Fibroblast of lung (primary cell): ENCODE measurements at regions not wholly inside any gene's neighbourhood (a gene's known extent, or its start where the extent isn't known, plus 50 kb on each side); places are given as distances from the start of the nearest gene placed in this dataset.

Source experiments
- DNase-seq, 2 donors: peaks; one replicate each; pipeline versions ENCODE4 v3.0.0 to v3.0.0-alpha.2; 2010; ENCODE audit warnings: low read depth in 2 of 2
- H2AFZ ChIP-seq: 2 replicates; pipeline ENCODE4 v1.5.1; 2012; ENCODE audit warnings: low read length, control low read depth, inconsistent platforms
- H3K27ac ChIP-seq: 2 replicates; pipeline ENCODE4 v1.5.1; 2011; ENCODE audit warnings: low read length, control low read depth; ENCODE audit not compliant: insufficient read depth
- H3K27me3 ChIP-seq: 2 replicates; pipeline ENCODE4 v1.5.1; 2011; ENCODE audit warnings: mild to moderate bottlenecking, low read length; ENCODE audit not compliant: control insufficient read depth, insufficient read depth
- H3K36me3 ChIP-seq: 2 replicates; pipeline ENCODE4 v1.5.1; 2011; ENCODE audit warnings: low read length; ENCODE audit not compliant: control insufficient read depth, insufficient read depth
- H3K4me1 ChIP-seq: 2 replicates; pipeline ENCODE4 v1.5.1; 2011; ENCODE audit warnings: low read length; ENCODE audit not compliant: control insufficient read depth, insufficient read depth; ENCODE audit errors: extremely low read depth
- H3K4me2 ChIP-seq: 2 replicates; pipeline ENCODE4 v1.5.1; 2011; ENCODE audit warnings: low read length, control low read depth; ENCODE audit not compliant: insufficient read depth; ENCODE audit errors: extremely low read depth
- H3K4me3 ChIP-seq, 4 experiments: fragments of 200-600 bp in 1 of 4; sonication (generic) in 1 of 4; replicated peaks in 1 of 4; 2 replicates each; pipeline ENCODE4 v1.5.1; 2011 to 2016; ENCODE audit warnings: low read length in 4 of 4, low read depth in 3 of 4, mild to moderate bottlenecking in 3 of 4, control low read depth in 2 of 4, inconsistent platforms in 1 of 4, mixed read lengths in 1 of 4; ENCODE audit not compliant: insufficient read depth in 1 of 4; ENCODE audit errors: control extremely low read depth in 1 of 4
- H3K79me2 ChIP-seq: 2 replicates; pipeline ENCODE4 v1.5.1; 2012; ENCODE audit warnings: mild to moderate bottlenecking, low read length, inconsistent platforms; ENCODE audit not compliant: control insufficient read depth, insufficient read depth
- H3K9ac ChIP-seq: 2 replicates; pipeline ENCODE4 v1.5.1; 2011; ENCODE audit warnings: mild to moderate bottlenecking, low read length, control low read depth; ENCODE audit not compliant: insufficient read depth
- H3K9me3 ChIP-seq: 2 replicates; pipeline ENCODE4 v1.5.1; 2012; ENCODE audit warnings: low read depth, low read length; ENCODE audit not compliant: control insufficient read depth, insufficient read depth
- H4K20me1 ChIP-seq: 2 replicates; pipeline ENCODE4 v1.5.1; 2011; ENCODE audit warnings: low read length; ENCODE audit not compliant: control insufficient read depth, insufficient read depth; ENCODE audit errors: extremely low read depth
- EZH2 ChIP-seq: IDR thresholded peaks from 2 replicates; pipeline ENCODE4 v1.5.1; 2012; ENCODE audit warnings: low read length, control low read depth, mild to moderate bottlenecking; ENCODE audit errors: missing control alignments
- TF ChIP-seq, protein P1 (sequence below), 2 donors: IDR thresholded peaks in 1 of 2; conservative IDR thresholded peaks in 1 of 2; 1 replicate in 1 of 2; 2 replicates in 1 of 2; pipeline ENCODE4 v1.5.1; 2011 to 2012; ENCODE audit warnings: low read length in 2 of 2, control low read depth in 1 of 2, inconsistent platforms in 1 of 2, low read depth in 1 of 2, mild to moderate bottlenecking in 1 of 2

DNA sequence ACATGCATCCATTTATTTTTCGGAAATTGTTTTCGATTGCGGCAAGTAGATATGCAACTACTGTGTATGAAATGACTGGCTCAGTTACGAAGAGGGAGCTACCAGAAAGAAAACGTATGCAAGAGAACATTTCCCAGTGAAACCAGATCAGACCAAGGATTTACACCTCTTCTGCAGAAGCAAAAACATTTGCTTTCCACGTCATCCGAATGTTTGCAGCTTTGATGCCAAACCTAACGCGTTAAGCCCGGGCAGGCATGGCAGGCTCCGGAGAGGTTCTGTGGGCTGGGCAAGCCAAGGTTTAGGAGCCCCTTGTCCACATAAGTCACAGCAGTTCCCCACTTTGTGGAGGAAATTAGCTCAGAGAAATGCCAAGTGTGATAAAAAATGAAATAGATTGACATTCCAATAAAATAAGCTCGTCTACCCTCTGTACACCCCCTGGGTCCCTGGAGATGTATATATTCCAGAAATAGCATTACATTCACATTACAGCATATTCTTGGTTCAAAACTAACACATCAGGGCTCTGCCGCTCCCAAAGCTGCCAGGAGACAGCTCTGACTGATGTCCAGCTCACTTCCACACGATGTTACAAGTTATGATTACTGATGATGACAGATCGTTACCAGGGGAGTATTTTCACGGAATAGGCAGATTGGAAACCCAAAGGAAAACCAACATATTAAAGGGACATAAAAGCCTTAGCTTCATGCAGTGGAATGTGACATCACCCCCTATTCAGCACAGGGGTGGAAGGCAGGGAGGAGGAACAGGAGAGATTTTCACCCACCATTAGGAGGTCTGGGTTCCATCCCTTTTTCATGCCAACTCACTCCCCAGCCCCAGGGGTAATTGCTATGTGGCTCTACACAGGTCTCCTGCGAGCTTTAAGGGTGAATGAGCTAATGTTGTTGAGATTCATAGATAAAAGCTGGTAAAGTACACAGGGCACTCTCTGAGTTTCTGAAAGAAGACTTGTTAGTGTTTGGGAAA is 81.5 kb downstream of the LYZL1 start:
- no peaks in the 10 kb centered on the region for H3K9me3 ChIP-seq
- H3K79me2 ChIP-seq, result no peaks in the 10 kb centered on the region
- no peak for DNase-seq
- H3K4me1 ChIP-seq, result no peaks in the 10 kb centered on the region
- TF ChIP-seq EZH2, result no peak
- TF ChIP-seq, protein P1, sequence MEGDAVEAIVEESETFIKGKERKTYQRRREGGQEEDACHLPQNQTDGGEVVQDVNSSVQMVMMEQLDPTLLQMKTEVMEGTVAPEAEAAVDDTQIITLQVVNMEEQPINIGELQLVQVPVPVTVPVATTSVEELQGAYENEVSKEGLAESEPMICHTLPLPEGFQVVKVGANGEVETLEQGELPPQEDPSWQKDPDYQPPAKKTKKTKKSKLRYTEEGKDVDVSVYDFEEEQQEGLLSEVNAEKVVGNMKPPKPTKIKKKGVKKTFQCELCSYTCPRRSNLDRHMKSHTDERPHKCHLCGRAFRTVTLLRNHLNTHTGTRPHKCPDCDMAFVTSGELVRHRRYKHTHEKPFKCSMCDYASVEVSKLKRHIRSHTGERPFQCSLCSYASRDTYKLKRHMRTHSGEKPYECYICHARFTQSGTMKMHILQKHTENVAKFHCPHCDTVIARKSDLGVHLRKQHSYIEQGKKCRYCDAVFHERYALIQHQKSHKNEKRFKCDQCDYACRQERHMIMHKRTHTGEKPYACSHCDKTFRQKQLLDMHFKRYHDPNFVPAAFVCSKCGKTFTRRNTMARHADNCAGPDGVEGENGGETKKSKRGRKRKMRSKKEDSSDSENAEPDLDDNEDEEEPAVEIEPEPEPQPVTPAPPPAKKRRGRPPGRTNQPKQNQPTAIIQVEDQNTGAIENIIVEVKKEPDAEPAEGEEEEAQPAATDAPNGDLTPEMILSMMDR (conservative IDR thresholded peaks at IDR 0.05 in 1 of 2, IDR thresholded peaks at IDR 0.05 in 1 of 2; ENCODE audit: low read depth in 1 of 2, low read length in 2 of 2), result no peak
- no peak overlapping the region for H3K4me3 ChIP-seq
- H3K27ac ChIP-seq, result no peak overlapping the region
- H4K20me1 ChIP-seq, result no peaks in the 10 kb centered on the region
- peaks cover 22% of the 10 kb centered on the region for H3K27me3 ChIP-seq
- no peak overlapping the region for H3K4me2 ChIP-seq
- H2AFZ ChIP-seq, result no peak overlapping the region
- H3K36me3 ChIP-seq, result no peaks in the 10 kb centered on the region
- no peak overlapping the region for H3K9ac ChIP-seq

DNA sequence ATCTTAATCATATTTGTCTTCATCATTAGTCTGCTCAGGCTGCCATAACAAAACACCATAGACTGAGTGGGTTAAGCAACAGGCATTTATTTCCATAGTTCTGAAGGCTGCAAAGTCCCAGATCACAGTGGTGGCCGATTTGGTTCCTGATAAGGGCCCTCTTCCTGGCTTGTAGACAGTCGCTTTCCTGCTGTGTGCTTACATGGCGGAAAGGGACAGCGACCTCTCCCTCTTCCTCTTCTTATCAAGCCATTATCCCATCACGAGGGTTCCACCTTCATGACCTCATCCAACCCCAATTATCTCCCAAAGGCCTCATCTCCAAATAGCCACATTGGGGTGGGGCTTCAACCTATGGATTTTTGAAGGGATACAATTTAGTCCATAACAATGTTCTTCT is 84.0 kb downstream of the LYZL1 start:
- Histone ChIP-seq H3K36me3 (no peaks in the 10 kb centered on the region), H4K20me1 (no peaks in the 10 kb centered on the region), H3K4me3 (no peak overlapping the region), H3K9ac (no peak overlapping the region), H3K27ac (no peak overlapping the region), H2AFZ (no peak overlapping the region), H3K9me3 (no peaks in the 10 kb centered on the region), H3K79me2 (no peaks in the 10 kb centered on the region), H3K4me1 (no peaks in the 10 kb centered on the region), H3K27me3 (peaks cover 22% of the 10 kb centered on the region), H3K4me2 (no peak overlapping the region)
- TF ChIP-seq, protein P1 (conservative IDR thresholded peaks at IDR 0.05 in 1 of 2, IDR thresholded peaks at IDR 0.05 in 1 of 2; ENCODE audit: low read depth in 1 of 2, low read length in 2 of 2), result no peak
- TF ChIP-seq EZH2, result no peak
- no peak for DNase-seq

DNA sequence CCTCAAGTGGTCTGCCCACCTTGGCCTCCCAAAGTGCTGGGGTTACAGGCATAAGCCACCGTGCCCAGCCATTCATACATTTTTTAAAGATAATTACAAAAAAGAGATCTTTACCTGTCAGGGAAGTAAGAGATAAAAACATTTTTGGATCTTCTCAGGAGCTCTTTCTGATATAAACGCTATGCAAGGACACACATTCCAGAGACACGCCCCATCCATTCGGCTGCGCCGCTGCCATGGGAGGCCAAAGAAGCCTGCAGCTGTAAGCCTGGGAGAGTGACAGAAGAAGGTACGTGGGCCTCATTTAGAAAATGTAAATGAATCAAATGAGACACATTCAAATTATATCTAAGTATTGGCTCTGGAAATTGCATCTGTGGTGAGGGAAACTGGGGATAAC is 85.3 kb downstream of the LYZL1 start:
- Histone ChIP-seq H3K4me1 (no peaks in the 10 kb centered on the region), H3K4me3 (no peak overlapping the region), H3K9ac (no peak overlapping the region), H3K9me3 (no peaks in the 10 kb centered on the region), H3K4me2 (no peak overlapping the region), H3K27ac (no peak overlapping the region), H4K20me1 (no peaks in the 10 kb centered on the region), H3K79me2 (no peaks in the 10 kb centered on the region), H2AFZ (no peak overlapping the region), H3K27me3 (peaks cover 19% of the 10 kb centered on the region), H3K36me3 (no peaks in the 10 kb centered on the region)
- DNase-seq, result no peak
- TF ChIP-seq EZH2, result no peak
- TF ChIP-seq, protein P1 (conservative IDR thresholded peaks at IDR 0.05 in 1 of 2, IDR thresholded peaks at IDR 0.05 in 1 of 2; ENCODE audit: low read depth in 1 of 2, low read length in 2 of 2), result no peak
